Astrocyte (in vitro differentiated cells and primary cell): ENCODE measurements at regions not wholly inside any gene's neighbourhood (a gene's known extent, or its start where the extent isn't known, plus 50 kb on each side); places are given as distances from the start of the nearest gene placed in this dataset.

Experiments
- CTCF ChIP-seq: IDR thresholded peaks from 2 replicates; pipeline ENCODE4 v1.5.1; 2011; ENCODE audit warnings: low read depth, mild to moderate bottlenecking, inconsistent platforms, low read length, moderate library complexity; ENCODE audit not compliant: insufficient read depth
- EZH2 ChIP-seq: IDR thresholded peaks from 2 replicates; pipeline ENCODE4 v1.6.1; 2012; ENCODE audit warnings: mild to moderate bottlenecking, low read length, inconsistent platforms; ENCODE audit not compliant: insufficient read depth

- TF ChIP-seq CTCF: no peak
- no peak for TF ChIP-seq EZH2
Observed at GRCh38 chr5:124059200-124059599, 547.2 kb downstream of the CSNK1G3 start.
